HG02840 (cell line): ENCODE measurements at regions not wholly inside any gene's neighbourhood (a gene's known extent, or its start where the extent isn't known, plus 50 kb on each side); places are given as distances from the start of the nearest gene placed in this dataset.
"Not testable (repeated sequence)": the region's sequence is repeated elsewhere in the genome, so short reads cannot be mapped to it uniquely, and the experiment has no call there.

Experiments
- ATAC-seq: cut with Tn5 transposase; IDR thresholded peaks from one replicate; pipeline ENCODE4 v1.9.1; 2021; ENCODE audit warnings: mild to moderate bottlenecking, moderate library complexity, moderate number of reproducible peaks; ENCODE audit not compliant: unreplicated experiment, low FRiP score

GRCh38 chr14:89700801-89701200 is 253.7 kb downstream of the EFCAB11 start:
- ATAC-seq, result no peak

DNA sequence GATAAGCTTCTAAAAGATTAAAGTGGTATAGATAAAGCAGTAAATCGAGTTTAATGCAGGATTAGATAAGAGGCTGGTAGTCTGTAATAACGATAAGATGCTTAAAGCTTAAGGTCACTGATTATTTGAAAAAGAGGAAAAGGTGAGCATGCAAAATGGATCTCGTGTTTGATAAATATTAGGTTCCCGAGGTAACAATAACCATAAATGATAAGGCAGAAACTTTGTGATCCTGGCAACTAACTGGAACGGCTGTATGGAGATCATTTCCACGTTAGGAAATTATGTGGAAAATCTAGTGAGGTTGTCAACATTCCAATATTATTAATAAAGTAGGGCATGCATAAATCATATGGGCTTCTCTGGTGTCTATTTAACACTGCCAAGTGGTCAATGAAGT is 255.5 kb downstream of the EFCAB11 start:
- ATAC-seq, result no peak

GRCh38 chr14:89697281-89698060 is 257.1 kb downstream of the EFCAB11 start:
- no peak for ATAC-seq

- ATAC-seq, result no peak
Measured at GRCh38 chr14:89695846-89696245, 258.7 kb downstream of the EFCAB11 start.

- no peak for ATAC-seq
Measured at GRCh38 chr14:89690139-89690538, 264.4 kb downstream of the EFCAB11 start.

DNA sequence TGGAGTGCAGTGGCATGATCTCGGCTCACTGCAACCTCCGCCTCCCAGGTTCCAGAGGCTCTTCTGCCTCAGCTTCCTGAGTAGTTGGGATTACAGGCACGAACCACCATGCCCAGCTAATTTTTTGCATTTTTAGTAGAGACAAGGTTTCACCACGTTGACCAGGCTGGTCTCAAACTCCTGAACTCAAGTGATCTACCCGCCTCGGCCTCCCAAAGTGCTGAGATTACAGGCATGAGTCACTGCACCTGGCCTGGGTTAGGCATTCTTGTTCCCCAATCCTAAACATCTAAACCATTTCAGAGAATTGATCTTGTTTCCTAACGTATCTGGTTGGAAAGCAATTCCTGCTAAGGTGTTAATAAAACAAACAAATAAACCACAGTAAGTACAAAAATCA is 264.8 kb downstream of the EFCAB11 start:
- not testable (repeated sequence) for ATAC-seq

DNA sequence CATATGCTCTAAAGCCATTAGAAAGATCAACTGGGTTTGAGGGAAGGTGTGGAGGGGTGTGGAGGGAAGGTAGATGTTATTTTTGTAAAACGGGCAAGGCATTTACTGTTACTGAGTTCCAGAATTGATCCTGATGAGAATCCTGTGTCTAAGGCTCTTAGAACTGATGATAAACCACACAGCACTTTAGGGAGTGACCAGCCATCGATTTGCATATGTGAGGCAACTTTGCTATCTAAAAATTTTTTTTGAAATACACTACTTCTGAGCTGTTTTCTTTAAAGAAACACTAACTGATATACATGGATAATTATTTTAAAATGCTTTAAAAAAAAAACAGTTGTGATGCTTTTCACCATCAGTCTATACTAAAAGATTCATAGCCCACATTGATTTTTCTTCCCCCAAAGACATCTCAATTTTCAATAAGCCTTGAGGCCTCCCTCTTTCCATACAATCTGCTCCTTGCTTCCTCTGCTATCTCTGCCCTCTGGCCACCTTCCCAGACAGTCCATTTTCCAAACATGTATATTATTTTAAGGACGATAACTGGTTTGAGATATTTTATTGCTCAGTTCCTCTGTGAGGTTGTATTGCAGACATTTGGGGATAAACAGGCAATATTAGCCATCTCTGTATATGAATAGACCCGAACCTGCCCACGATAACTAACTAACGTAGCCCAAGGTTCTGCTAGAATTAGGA is 265.9 kb downstream of the EFCAB11 start:
- no peak for ATAC-seq

DNA sequence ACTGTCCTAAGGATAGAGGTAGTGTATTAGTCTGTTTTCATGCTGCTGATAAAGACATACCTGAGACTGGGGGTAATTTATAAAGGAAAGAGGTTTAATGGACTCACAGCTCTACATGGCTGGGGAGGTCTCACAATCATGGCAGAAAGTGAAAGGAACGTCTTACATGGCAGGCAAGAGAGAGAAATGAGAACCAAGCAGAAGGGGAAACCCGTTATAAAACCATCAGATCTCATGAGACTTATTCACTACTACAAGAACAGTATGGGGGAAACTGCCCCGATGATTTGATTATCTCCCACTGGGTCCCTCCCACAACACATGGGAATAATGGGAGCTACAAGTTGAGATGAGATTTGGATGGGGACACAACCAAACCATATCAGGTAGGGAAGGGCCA is 267.4 kb downstream of the EFCAB11 start:
- not testable (repeated sequence) for ATAC-seq

DNA sequence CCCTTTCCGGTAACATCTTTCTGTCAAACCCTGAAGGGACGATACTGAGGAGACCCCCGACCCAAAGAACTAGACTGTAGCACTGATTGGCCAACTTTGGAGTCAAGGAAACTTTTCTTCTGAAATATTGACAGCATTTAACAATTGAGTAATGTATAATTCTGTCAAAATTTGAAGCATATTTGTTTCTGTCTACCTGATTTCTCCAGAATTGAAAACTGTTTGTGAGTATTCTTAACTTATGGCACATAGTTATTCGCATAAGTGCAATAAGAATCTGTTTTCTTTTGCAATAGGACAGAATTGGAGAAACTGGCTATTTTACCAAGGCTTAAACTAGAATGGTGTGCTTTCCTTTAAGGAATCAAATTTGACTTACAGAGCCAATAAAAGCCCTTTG is 267.1 kb upstream of the FOXN3 start:
- no peak for ATAC-seq

GRCh38 chr14:89681086-89682018 is 264.3 kb upstream of the FOXN3 start:
- peak; percentile 90 for ATAC-seq

- ATAC-seq, result no peak
Measured at GRCh38 chr14:89680156-89680555, 263.1 kb upstream of the FOXN3 start.

GRCh38 chr14:89678768-89679167 is 261.7 kb upstream of the FOXN3 start:
- no peak for ATAC-seq

DNA sequence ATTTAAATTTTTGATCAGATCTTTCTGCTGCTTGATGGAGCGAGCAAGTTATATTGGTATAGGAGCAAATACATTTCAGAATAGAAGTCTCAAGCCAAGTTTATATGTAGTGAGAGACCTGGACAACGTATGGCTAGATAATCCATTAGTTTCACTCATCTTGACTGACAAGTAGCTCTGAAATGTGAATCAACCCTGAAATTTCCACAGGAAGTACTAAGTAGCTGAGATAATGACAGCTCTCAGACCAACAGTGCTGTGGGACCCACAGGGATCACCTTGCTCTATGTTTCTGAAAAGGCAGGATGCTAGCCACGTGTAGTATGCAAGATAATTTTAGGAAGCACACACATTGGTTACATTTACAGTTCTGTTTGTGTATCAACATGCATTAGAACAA is 258.6 kb upstream of the FOXN3 start:
- no peak for ATAC-seq

DNA sequence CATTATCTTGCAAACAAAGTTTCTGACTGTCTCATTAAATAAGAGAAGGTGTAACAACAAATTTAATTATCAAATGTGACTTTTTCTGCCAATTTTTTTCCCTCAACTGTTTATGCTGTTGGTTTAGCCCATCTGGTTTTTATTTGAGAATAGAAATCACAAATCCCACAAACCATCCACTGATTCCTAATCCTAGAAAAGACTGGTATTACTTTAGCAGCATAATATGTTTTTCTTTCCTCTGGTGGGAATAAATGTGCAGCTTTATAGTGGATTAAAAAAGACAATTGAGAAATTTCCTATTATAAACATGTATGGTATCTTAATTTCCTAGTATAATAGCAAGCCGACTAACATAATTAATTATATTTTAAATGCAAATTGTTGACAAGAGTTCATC is 257.9 kb upstream of the FOXN3 start:
- ATAC-seq, result no peak

GRCh38 chr14:89674240-89674639 is 257.2 kb upstream of the FOXN3 start:
- no peak for ATAC-seq

GRCh38 chr14:89673512-89674225 is 256.6 kb upstream of the FOXN3 start:
- no peak for ATAC-seq

GRCh38 chr14:89672636-89673511 is 255.8 kb upstream of the FOXN3 start:
- no peak for ATAC-seq

DNA sequence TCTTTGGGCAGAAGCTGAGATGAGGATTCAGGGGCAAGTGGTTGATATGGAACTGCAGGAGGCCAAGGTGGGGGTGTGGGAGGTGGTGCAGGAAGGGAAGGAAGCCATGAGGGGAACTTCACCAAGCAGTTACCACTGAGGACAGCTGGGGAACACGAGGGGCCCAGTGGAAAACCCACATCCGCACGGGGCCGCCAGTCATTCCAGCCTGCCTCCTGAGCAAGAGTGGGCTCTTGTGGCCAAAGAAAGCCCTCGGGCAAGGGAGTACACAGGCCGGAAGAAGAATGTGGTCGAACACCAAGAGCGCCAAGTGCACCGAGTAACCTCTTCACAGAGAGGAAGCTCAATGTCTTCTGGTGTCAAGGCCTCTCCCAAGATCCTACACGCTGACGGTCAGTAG is 252.2 kb upstream of the FOXN3 start:
- no peak for ATAC-seq

DNA sequence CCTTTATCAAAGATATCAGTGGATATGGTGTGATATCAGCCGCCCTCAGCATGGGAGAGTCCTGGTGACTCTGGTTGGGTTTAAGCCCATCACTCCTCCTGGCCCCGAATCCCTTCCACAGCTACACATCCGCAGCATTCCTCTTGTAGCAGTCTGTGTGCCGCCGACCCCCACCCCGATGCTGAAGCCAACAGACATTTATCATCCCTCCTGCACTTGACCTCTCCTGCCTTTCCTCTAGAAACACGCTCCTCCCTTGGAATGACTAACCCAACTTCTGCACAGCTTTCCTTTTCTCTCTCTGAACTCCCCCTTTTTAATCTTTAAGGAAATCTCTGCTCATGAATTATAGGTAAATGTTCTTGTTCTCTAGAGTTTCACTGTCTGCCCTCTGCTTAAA is 250.9 kb upstream of the FOXN3 start:
- ATAC-seq, result no peak
